Lung (tissue), 11 donors: ENCODE measurements at regions not wholly inside any gene's neighbourhood (a gene's known extent, or its start where the extent isn't known, plus 50 kb on each side); places are given as distances from the start of the nearest gene placed in this dataset.

Source experiments
- ATAC-seq: fragments of 200-7000 bp; cut with Tn5 transposase; one replicate; pipeline ENCODE4 v1.9.1; 2020; ENCODE audit warnings: moderate number of reproducible peaks; ENCODE audit not compliant: insufficient read depth, low FRiP score
- DNase-seq, 3 donors: peaks; one replicate each; pipeline ENCODE4 v3.0.0-alpha.2; 2013 to 2017
- H3K27ac ChIP-seq, 2 donors: one replicate each; pipeline ENCODE4 v1.5.1; 2013; ENCODE audit warnings: mild to moderate bottlenecking in 2 of 2, moderate library complexity in 2 of 2, control low read depth in 1 of 2, inconsistent platforms in 1 of 2, low read depth in 1 of 2, low read length in 1 of 2
- H3K27me3 ChIP-seq, 3 donors: one replicate each; pipeline ENCODE4 v1.5.1; 2013; ENCODE audit warnings: low read length in 2 of 3; ENCODE audit not compliant: control insufficient read depth in 3 of 3, insufficient read depth in 3 of 3
- H3K36me3 ChIP-seq, 4 donors: one replicate each; pipeline ENCODE4 v1.5.1; 2013; ENCODE audit warnings: low read length in 4 of 4, mild to moderate bottlenecking in 1 of 4, moderate library complexity in 1 of 4; ENCODE audit not compliant: control insufficient read depth in 4 of 4, insufficient read depth in 4 of 4
- H3K4me1 ChIP-seq, 5 donors: one replicate each; pipeline ENCODE4 v1.5.1; 2013; ENCODE audit warnings: low read length in 5 of 5, mild to moderate bottlenecking in 2 of 5, moderate library complexity in 1 of 5; ENCODE audit not compliant: control insufficient read depth in 5 of 5, insufficient read depth in 5 of 5
- H3K4me3 ChIP-seq: one replicate; pipeline ENCODE4 v1.5.1; 2013; ENCODE audit warnings: mild to moderate bottlenecking, control low read depth, moderate library complexity
- H3K9ac ChIP-seq, 2 donors: one replicate each; pipeline ENCODE4 v1.5.1; 2013; ENCODE audit warnings: low read length in 2 of 2, control low read depth in 1 of 2; ENCODE audit not compliant: insufficient read depth in 1 of 2
- H3K9me3 ChIP-seq, 4 donors: one replicate each; pipeline ENCODE4 v1.5.1; 2013; ENCODE audit warnings: low read length in 3 of 4, mild to moderate bottlenecking in 1 of 4, moderate library complexity in 1 of 4; ENCODE audit not compliant: control insufficient read depth in 4 of 4, insufficient read depth in 3 of 4
- CTCF ChIP-seq: IDR thresholded peaks from 2 replicates; pipeline ENCODE4 v1.5.1; 2012; ENCODE audit warnings: mild to moderate bottlenecking; ENCODE audit errors: control extremely low read depth, extremely low read depth
- WGBS, 2 donors: extraction: QIAGEN DNeasy Blood & Tissue Kit; methylation state at CpG; one replicate each; pipeline ENCODE4 v1.1.7; 2013; 5-methylcytosine and 5-hydroxymethylcytosine counted together
- donor health status: control.
- donor health status: control.
- donor health status: Bipolar disorder and iron deficiency.
- donor health status: healthy.
- donor health status: DM: yes; HTN: yes; CAD: no.

DNA sequence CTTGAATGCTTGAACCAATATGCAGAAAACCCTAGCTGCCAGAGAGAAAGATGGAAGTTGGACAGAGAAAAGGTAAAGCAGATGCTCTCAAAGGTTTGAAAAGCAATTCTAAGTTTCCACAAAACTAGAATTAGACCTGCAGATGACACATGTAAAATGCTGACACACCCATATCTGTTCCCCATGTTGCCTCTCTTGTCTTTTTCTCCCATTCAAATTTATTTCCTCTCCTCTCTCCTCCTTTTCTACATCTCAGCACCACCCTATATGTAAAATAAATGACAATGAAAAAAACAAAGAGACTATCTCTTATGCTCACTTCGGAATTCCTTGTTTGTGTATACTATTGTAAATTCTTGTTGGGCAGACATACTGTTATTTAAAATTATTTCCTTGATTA, 75.5 kb upstream of the PLEKHA5 start:
- Histone ChIP-seq H3K9ac (no peak overlapping the region), H3K27ac (no peak overlapping the region), H3K27me3 (no peaks in the 10 kb centered on the region), H3K9me3 (no peaks in the 10 kb centered on the region), H3K4me3 (no peak overlapping the region), H3K36me3 (no peaks in the 10 kb centered on the region), H3K4me1 (peaks cover 0 to 3% (median 0%) of the 10 kb centered on the region in 5 donors)
- no peak for TF ChIP-seq CTCF
- 77 to 81% methylated on average over 1 of the region's 1 CpG for WGBS, 2 donors
- ATAC-seq (no peak), DNase-seq (no peak)

DNA sequence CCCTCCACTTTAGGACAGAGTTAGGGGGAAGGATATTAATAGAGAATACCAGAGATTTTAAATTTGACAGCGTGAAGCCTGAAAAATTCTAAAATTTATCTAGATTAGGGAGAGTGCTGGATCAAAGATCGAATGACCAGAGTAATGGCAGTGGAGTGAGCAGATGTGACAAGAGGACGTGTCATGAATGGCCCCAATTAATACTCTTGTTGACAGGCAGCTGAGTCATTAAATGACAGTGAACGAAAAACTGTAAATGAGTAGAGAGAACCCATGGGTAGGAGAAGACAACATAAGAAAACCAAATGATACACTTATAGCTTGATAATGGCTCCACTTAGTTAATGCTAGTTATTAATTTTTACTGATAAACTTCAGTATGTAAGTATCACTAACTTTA, 73.9 kb upstream of the PLEKHA5 start:
- ATAC-seq (no peak), DNase-seq (no peak)
- H3K9ac ChIP-seq, result no peak overlapping the region
- H3K27me3 ChIP-seq, result no peaks in the 10 kb centered on the region
- no peak for TF ChIP-seq CTCF
- no peaks in the 10 kb centered on the region for H3K36me3 ChIP-seq
- H3K27ac ChIP-seq, result no peak overlapping the region
- no peaks in the 10 kb centered on the region for H3K9me3 ChIP-seq
- WGBS, 2 donors, result 87 to 92% methylated on average over 4 of the region's 4 CpGs
- no peak overlapping the region for H3K4me3 ChIP-seq
- peaks cover 0 to 3% (median 0%) of the 10 kb centered on the region in 5 donors for H3K4me1 ChIP-seq

DNA sequence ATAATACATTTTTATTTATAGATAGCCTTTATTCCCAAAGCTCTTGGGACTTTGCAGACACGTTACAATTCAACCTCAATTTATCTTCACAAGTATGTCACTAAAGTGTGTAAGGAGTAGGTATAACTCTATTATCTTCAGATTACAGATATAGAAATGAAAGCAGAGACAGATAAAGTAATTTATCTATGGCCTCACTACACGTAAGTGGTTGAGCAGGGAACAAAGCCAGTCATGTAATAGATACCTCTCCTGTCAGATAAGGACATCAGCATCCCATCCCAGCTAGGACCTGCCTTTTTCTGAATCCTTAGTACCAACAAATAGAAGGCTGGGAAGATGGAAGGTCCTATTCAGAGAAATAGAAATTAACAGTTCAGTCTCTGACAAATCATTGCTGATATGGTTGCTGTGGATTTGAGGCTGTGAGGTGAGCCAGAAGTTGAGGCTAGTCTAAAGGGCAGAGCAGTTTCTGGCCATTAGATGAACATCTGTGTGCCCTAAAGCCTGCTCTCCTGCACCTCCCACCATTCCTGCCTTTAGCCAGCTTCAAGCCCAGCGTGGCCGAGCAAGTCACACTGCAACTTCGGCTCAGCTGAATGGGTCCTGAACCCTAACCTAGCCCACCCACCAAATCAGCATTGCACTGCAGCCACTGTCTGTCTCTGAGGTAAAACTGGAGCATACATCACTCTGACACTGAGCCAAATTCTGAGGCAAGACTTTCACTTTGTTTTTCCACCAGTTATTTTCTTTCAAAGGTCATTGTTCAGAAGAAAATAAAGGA, 71.1 kb upstream of the PLEKHA5 start:
- Histone ChIP-seq H3K4me1 (peaks cover 0 to 3% (median 0%) of the 10 kb centered on the region in 5 donors), H3K4me3 (no peak overlapping the region), H3K27ac (no peak overlapping the region), H3K9ac (no peak overlapping the region), H3K27me3 (no peaks in the 10 kb centered on the region), H3K9me3 (no peaks in the 10 kb centered on the region), H3K36me3 (no peaks in the 10 kb centered on the region)
- ATAC-seq (no peak), DNase-seq (no peak)
- TF ChIP-seq CTCF, result no peak
- WGBS, 2 donors, result 59 to 81% methylated on average over 5 of the region's 5 CpGs

DNA sequence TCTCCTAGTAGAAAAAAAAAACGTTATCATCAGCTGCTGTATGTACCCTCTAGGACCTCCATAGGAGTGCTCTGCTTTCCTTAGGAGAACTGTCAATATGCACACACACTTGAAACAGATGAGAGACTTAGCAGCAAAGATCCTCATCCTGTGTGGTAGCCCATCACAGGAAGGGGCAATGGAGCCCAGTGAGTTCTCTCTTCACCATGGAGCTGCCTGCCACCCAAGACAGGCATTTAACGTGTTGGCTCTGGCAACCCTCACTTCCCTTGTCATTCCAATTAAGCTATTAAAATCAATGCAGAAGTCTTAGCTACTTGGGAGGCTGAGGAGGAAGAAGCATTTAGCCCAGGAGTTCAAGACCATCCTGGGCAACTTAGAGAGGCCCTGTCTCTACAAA, 64.8 kb upstream of the PLEKHA5 start:
- TF ChIP-seq CTCF, result no peak
- Histone ChIP-seq H3K4me1 (peaks cover 0 to 2% (median 0%) of the 10 kb centered on the region in 5 donors), H3K4me3 (no peak overlapping the region), H3K9ac (no peak overlapping the region), H3K27me3 (no peaks in the 10 kb centered on the region), H3K9me3 (no peaks in the 10 kb centered on the region), H3K36me3 (no peaks in the 10 kb centered on the region), H3K27ac (no peak overlapping the region)
- 53 to 64% methylated on average over 2 of the region's 2 CpGs for WGBS, 2 donors
- DNase-seq (no peak), ATAC-seq (no peak)
